Ishikawa (cell line): ENCODE measurements at regions not wholly inside any gene's neighbourhood (a gene's known extent, or its start where the extent isn't known, plus 50 kb on each side); places are given as distances from the start of the nearest gene placed in this dataset.

Experiments used
- CEBPB ChIP-seq: IDR thresholded peaks from 2 replicates; pipeline ENCODE4 v1.6.1; 2012
- CREB1 ChIP-seq: IDR thresholded peaks from 2 replicates; pipeline ENCODE4 v1.6.1; 2012; ENCODE audit warnings: low read depth
- EGR1 ChIP-seq: IDR thresholded peaks from 2 replicates; pipeline ENCODE4 v1.6.1; 2012
- EP300 ChIP-seq: IDR thresholded peaks from 2 replicates; pipeline ENCODE4 v1.6.1; 2012; ENCODE audit warnings: borderline replicate concordance
- FOXM1 ChIP-seq: IDR thresholded peaks from 2 replicates; pipeline ENCODE4 v1.6.1; 2012; ENCODE audit warnings: low read depth, borderline replicate concordance
- NFIC ChIP-seq: IDR thresholded peaks from 2 replicates; pipeline ENCODE4 v1.6.1; 2012
- RAD21 ChIP-seq: IDR thresholded peaks from 2 replicates; pipeline ENCODE4 v1.6.1; 2012; ENCODE audit warnings: low read depth
- TAF1 ChIP-seq: IDR thresholded peaks from 2 replicates; pipeline ENCODE4 v1.6.1; 2012; ENCODE audit warnings: low read depth, mild to moderate bottlenecking
- TCF12 ChIP-seq: IDR thresholded peaks from 2 replicates; pipeline ENCODE4 v1.6.1; 2012; ENCODE audit warnings: low read depth
- TEAD4 ChIP-seq: IDR thresholded peaks from 2 replicates; pipeline ENCODE4 v1.6.1; 2012
- YY1 ChIP-seq: IDR thresholded peaks from 2 replicates; pipeline ENCODE4 v1.6.1; 2012; ENCODE audit warnings: low read depth
- ZBTB7A ChIP-seq: IDR thresholded peaks from 2 replicates; pipeline ENCODE4 v1.6.1; 2012; ENCODE audit warnings: low read depth
- TF ChIP-seq, protein P1 (sequence below): IDR thresholded peaks from 2 replicates; pipeline ENCODE4 v1.6.1; 2012
- TF ChIP-seq, protein P2 (sequence below): IDR thresholded peaks from 2 replicates; pipeline ENCODE4 v1.6.1; 2012
- TF ChIP-seq, protein P3 (sequence below): IDR thresholded peaks from 2 replicates; pipeline ENCODE4 v1.6.1; 2012; ENCODE audit warnings: low read depth, mild to moderate bottlenecking

DNA sequence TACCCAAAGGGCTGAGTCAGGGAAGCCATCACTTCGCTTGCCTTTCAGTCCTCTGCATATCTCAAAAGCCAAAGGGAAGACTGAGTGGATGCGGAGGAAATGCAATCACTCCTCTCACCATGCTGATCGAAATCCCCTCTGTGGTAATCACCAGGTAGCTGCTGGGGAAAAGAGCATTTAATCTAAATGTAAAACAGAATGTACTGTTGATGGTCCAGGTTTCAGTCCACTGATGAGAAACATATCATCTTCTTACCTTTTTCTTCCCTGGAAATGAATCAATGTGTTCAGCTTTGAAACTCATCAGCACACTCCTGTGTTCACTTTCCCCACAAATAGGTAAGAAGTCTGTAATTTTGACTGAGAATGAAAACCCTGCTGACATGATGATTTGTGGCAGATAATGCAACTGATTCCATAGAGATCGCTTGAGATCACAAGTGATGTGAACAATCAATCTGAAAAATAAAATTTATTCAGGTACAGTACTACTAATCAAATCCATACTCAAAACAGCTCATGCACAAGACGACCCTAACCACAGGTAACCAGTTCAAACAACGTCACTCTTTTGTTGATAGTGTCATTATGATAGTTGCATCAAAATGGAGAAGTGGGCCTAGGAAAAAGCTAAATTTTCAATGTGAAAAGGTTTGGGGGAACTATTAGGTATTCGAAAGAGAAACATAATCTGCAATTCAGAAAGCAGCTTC lies 454.0 kb upstream of the RGMB start:
- TF ChIP-seq EGR1 = no peak
- TF ChIP-seq NFIC = no peak
- TF ChIP-seq RAD21 = no peak
- TF ChIP-seq TCF12 = no peak
- TF ChIP-seq YY1 = no peak
- TF ChIP-seq EP300 = no peak
- TF ChIP-seq, protein P1, sequence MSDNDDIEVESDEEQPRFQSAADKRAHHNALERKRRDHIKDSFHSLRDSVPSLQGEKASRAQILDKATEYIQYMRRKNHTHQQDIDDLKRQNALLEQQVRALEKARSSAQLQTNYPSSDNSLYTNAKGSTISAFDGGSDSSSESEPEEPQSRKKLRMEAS = no peak
- TF ChIP-seq, protein P2, sequence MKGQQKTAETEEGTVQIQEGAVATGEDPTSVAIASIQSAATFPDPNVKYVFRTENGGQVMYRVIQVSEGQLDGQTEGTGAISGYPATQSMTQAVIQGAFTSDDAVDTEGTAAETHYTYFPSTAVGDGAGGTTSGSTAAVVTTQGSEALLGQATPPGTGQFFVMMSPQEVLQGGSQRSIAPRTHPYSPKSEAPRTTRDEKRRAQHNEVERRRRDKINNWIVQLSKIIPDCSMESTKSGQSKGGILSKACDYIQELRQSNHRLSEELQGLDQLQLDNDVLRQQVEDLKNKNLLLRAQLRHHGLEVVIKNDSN = no peak
- TF ChIP-seq TEAD4 = no peak
- TF ChIP-seq, protein P3, sequence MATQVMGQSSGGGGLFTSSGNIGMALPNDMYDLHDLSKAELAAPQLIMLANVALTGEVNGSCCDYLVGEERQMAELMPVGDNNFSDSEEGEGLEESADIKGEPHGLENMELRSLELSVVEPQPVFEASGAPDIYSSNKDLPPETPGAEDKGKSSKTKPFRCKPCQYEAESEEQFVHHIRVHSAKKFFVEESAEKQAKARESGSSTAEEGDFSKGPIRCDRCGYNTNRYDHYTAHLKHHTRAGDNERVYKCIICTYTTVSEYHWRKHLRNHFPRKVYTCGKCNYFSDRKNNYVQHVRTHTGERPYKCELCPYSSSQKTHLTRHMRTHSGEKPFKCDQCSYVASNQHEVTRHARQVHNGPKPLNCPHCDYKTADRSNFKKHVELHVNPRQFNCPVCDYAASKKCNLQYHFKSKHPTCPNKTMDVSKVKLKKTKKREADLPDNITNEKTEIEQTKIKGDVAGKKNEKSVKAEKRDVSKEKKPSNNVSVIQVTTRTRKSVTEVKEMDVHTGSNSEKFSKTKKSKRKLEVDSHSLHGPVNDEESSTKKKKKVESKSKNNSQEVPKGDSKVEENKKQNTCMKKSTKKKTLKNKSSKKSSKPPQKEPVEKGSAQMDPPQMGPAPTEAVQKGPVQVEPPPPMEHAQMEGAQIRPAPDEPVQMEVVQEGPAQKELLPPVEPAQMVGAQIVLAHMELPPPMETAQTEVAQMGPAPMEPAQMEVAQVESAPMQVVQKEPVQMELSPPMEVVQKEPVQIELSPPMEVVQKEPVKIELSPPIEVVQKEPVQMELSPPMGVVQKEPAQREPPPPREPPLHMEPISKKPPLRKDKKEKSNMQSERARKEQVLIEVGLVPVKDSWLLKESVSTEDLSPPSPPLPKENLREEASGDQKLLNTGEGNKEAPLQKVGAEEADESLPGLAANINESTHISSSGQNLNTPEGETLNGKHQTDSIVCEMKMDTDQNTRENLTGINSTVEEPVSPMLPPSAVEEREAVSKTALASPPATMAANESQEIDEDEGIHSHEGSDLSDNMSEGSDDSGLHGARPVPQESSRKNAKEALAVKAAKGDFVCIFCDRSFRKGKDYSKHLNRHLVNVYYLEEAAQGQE = no peak
- no peak for TF ChIP-seq TAF1
- TF ChIP-seq CREB1 = no peak
- TF ChIP-seq CEBPB = no peak
- no peak for TF ChIP-seq ZBTB7A
- TF ChIP-seq FOXM1 = no peak

DNA sequence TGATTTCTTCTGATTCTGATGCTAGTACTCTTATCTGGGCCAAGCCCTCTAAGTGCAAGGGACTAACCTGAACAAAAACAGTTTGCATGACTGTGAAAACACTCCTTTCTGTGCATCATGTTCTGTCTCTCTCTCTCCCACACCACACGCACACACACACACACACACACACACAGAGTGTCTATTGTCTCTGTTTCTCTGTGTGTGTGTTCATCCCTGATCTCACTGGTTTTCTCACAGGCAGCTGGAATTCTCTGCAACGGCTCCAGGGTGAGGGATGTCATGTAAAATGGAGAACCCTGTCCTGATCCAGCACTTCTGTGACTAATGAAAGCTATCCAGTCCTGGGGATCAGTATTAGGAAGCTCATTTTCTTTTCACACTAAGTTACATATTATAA lies 453.1 kb upstream of the RGMB start:
- TF ChIP-seq ZBTB7A (no peak), EP300 (no peak), TAF1 (no peak), EGR1 (no peak), CEBPB (no peak), RAD21 (no peak), FOXM1 (no peak), TEAD4 (no peak), CREB1 (no peak), TCF12 (no peak), YY1 (no peak), NFIC (no peak)
- TF ChIP-seq, protein P2 = no peak
- TF ChIP-seq, protein P1 = no peak
- TF ChIP-seq, protein P3 = no peak

DNA sequence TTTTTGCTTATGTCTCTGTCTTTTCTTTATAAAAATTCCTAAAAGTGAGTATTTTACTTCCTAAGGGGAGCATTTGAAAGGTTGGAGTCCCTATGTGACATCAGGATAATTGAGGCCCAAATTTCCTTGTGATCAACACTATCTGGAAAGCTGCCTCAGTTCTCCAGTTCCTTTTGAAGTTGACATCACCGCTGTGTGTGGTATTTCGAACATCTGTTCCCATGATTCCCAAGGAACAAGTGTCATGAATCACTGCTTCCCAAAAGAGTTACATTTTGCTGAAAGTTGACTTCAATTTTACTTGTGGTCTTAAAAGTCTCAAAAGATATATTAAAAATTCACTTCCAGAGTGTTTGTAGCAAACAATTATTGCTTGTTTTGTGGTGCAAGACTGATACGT lies 452.1 kb upstream of the RGMB start:
- no peak for TF ChIP-seq CEBPB
- TF ChIP-seq ZBTB7A = no peak
- TF ChIP-seq, protein P3 = no peak
- no peak for TF ChIP-seq TEAD4
- no peak for TF ChIP-seq TAF1
- TF ChIP-seq, protein P2 = no peak
- no peak for TF ChIP-seq YY1
- no peak for TF ChIP-seq EP300
- no peak for TF ChIP-seq NFIC
- TF ChIP-seq, protein P1 = no peak
- no peak for TF ChIP-seq EGR1

DNA sequence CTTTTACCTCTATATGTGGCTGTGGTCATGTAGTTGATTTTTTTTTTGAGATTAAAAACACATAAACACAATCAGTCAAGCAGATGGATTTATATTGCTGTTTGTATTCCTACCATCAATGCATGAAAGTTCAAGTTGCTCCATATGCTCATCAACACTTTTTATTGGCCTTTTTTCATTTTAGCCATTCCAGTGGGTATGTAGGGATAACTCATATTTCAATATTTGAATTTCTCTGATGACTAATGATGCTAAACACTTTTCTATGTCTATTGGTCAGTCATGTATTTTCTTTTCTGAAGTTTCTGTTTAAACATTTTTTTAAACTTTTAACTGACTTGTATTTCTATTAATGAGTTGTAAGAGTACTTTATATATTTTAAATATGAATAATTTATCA lies 445.4 kb upstream of the RGMB start:
- no peak for TF ChIP-seq EGR1
- no peak for TF ChIP-seq NFIC
- TF ChIP-seq TEAD4 = no peak
- no peak for TF ChIP-seq CREB1
- TF ChIP-seq TAF1 = no peak
- TF ChIP-seq CEBPB = no peak
- no peak for TF ChIP-seq FOXM1
- TF ChIP-seq, protein P3 = no peak
- no peak for TF ChIP-seq EP300
- TF ChIP-seq, protein P1 = no peak
- TF ChIP-seq TCF12 = no peak
- no peak for TF ChIP-seq YY1
- no peak for TF ChIP-seq ZBTB7A
- TF ChIP-seq, protein P2 = no peak
- no peak for TF ChIP-seq RAD21
